Stimulated activated CD4-positive, alpha-beta T cell treated with anti-CD3 and anti-CD28 coated beads, Interleukin-15, amount 100 ng/mL, for 24 hours (primary cell): ENCODE measurements at regions not wholly inside any gene's neighbourhood (a gene's known extent, or its start where the extent isn't known, plus 50 kb on each side); places are given as distances from the start of the nearest gene placed in this dataset.

Source experiments
- DNase-seq: peaks from one replicate; pipeline ENCODE4 v3.0.0-alpha.2; 2020

GRCh38 chr4:11609751-11610150, 181.1 kb upstream of the HS3ST1 start:
- DNase-seq: no peak

DNA sequence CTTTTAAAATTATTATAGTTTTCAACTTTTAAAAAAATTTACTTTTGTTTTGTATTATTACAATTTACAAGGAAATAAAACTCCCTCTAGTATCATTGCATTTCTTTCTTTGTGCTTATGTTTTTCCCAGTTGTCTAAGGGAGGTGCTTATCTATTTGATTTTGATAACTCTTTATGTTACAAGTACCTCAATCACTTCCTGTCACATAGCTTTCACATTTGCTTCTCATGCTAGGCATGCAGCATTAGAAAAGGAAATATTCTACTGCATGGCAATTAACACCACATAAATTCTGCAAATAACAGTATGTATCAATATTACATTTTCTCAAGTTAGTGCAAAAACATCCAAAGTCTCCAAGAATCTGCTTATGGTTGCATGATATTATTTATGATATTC, 180.3 kb upstream of the HS3ST1 start:
- no peak for DNase-seq

GRCh38 chr4:11606078-11606477, 177.4 kb upstream of the HS3ST1 start:
- DNase-seq: no peak

- no peak for DNase-seq
Observed at GRCh38 chr4:11605597-11605996, 176.9 kb upstream of the HS3ST1 start.

- DNase-seq: no peak
Observed at GRCh38 chr4:11604821-11605220, 176.1 kb upstream of the HS3ST1 start.

DNA sequence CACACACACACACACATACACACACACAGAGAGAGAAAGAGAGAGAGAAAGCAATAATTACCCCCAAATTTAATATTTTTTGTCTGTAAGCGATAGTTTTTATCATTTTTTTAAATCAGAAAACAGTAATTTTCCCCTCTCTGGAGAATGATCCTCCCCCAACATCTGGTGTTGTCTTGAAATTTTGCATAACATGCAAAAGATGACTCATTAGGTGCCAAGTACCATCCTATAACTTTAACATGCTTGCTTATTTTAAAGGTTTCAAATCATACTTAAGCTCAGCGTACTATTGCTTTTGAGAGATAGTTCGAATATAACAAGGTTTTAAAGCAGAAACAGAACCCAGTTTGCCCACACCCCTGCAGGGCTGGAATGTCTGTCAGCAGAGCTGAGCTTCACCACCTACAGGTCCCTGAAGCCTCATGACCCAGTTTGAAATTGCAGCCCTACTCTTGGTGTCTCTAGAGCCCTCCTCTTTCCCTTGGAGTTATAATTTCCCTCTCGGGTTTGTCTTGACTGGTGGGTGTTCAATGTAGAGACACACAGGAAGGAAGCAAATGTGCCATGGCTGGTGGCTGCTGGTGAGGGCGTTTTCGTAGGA, 175.0 kb upstream of the HS3ST1 start:
- DNase-seq: no peak

DNA sequence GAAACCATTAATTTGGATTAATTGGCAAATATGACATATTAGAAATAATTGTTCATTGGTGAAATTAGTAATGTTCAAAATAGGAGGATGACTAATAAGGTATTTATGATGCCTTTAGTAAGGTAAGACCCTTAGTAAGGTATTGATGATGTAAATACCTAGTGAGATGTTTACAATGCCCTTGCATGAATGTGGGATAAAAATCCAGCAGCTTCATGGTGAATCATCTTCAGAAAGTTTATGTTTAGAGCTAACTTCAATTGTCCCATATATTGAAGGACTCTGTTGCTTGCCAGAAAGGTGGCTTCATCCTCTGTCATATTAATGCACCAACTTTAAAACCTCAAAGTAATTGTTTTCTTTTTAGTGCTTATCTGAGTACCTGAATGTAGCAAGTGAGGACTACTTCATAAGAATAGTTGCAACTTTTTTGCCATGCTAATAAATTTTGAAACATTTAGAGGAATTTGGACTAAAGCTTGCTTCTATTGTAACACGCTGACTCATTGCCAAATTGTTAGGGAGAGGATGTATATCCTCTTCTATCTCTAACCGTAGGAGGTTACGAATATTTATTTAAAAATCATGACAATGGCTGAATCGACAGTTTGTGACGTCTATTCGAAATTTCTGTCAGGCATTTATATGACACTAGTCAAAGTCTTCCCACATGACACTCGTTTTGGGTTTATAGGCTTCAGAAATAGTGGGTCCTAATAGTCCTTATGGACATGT, 174.1 kb upstream of the HS3ST1 start:
- DNase-seq: no peak

- no peak for DNase-seq
Observed at GRCh38 chr4:11599064-11599463, 170.4 kb upstream of the HS3ST1 start.

DNA sequence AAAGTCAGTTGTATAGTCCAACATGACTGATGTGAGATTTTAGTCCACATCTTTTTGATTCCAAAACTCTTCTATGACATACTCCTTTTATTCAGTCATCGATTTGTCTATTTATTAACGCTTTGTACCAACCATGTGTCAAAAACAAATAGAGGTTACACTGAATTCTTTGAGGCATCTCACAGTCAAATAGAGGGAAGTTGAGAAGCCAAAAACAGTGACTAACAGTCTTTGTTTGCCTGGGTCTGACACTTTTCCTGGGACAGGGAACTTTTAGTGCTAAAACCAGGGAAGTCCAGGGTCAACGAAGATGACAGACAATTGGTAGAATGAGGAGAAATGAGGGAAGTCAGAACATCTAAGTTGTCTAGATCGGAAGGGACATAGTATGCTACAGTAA, 169.9 kb upstream of the HS3ST1 start:
- no peak for DNase-seq

DNA sequence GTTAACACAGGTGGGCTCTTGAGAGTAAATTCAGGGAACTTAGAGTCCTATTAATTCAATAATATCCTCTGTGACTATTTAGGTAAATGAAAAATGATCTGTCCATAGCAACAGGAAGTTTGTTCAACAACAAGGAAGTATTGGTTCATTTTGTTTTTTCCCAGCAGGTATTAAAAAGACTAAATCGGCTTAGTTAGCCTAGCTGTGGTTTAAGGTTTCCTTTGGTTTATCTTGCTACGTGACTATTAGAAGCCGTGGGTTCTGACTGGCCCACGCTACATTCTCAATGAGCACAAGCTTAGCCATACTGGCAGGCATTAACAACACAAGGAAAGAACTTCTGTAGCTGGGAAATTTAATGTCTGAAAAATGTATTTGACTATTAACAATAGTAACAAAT, 168.8 kb upstream of the HS3ST1 start:
- DNase-seq: no peak

DNA sequence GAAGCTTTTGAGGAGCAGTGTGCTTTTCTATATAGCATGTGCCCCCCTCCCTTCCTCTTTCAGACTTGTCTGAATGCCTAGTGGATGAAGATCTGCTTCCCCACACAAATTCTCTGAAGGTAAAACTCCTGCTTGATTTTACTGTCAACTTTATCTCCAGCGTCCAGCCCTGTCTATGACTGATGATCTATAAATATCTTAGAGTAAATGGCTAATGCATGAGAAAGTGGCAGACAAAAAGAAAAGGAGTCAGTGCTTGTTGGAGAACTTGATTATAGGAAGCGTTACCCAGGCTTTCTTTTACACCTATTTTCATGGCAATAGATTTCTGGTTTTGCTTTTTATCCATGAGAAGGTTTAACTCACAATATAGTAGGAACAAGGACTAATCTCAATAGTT, 168.3 kb upstream of the HS3ST1 start:
- DNase-seq: no peak

DNA sequence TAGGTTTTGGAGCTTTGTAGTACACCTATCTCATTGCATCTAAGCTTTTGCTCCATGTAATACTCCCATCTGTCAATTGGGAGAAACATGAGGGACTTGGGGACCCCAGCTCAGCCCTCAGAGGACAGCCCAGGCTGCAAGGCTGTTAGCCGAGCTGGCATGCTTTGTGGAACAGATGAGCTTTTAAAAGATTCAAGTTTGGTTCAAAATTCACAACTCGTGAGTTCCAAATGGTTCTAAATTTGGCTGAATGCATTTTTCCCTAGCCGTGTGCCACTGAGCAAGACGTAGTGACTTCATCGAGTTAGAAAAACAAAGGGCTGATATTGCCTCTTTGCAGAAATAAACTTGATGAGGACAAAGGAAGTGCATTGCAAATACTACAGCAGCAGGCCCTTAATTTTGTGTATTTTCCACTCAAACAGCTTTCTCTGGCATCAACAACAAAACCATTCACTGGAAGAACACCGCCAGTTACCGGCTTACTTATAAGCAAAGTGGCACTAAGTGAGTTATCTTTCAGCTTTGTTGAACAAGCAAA, 165.0 kb upstream of the HS3ST1 start:
- DNase-seq: no peak

GRCh38 chr4:11592276-11592675, 163.6 kb upstream of the HS3ST1 start:
- no peak for DNase-seq

- DNase-seq: no peak
Observed at GRCh38 chr4:11590132-11590531, 161.4 kb upstream of the HS3ST1 start.

- no peak for DNase-seq
Observed at GRCh38 chr4:11589676-11590075, 161.0 kb upstream of the HS3ST1 start.

DNA sequence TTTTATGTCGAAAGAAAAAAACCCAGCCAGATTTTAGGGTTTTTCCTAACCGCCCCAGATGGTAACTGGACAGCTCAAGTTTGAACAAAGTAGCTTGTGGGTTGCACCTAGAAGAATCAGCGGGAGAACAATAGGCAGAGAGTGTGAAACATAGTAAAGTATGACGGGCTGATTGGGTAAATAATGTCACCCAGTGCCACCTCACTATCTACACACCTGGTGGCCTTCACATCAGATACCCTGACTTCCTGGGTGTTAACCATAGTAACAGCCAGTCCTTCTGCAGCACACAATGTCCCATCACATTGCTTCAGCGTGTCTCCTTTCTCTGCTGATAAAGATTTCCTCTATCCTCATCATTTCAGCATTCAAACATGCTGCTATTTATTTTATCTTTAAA, 159.1 kb upstream of the HS3ST1 start:
- DNase-seq: no peak

GRCh38 chr4:11585506-11585905, 156.8 kb upstream of the HS3ST1 start:
- DNase-seq: no peak

GRCh38 chr4:11568511-11568910, 139.8 kb upstream of the HS3ST1 start:
- no peak for DNase-seq

GRCh38 chr4:11566444-11567022, 137.8 kb upstream of the HS3ST1 start:
- DNase-seq: no peak

DNA sequence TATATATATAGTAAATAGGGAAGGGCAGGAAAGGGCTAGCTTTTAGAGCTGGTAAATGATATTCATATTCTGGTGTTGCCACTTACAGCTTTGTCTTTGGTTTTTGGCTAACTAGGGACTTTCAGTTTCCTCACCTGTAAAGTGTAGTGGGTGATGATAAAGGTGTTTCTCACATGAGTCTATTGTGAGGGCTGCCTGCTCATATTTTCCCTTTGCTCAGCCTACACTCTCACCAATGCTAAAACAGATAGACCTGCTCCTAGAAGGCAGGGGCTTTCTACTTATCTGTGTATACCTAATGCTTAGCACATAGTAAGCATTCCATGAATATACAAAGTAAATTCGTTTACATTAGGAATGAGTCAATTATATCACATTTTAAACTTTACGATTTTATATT, 137.2 kb upstream of the HS3ST1 start:
- DNase-seq: peak; percentile 11

DNA sequence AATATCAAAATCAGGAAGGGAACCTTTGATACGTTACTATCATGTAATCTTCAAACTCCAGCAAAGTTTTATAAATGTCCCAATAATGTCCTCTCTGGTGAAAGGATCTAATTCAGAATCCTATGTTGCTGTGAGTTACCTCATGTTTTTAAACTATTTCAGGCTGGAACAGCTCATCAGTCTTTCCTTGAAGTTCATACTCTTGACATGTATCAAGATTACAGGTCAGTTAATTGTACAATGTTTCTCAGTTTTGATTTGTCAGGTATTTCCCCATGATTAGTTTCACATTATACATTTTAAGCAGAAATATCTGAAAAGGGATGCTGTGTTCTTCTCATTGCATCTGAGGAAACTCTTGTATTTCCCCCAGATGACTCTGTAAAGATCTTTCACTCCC, 136.5 kb upstream of the HS3ST1 start:
- no peak for DNase-seq

DNA sequence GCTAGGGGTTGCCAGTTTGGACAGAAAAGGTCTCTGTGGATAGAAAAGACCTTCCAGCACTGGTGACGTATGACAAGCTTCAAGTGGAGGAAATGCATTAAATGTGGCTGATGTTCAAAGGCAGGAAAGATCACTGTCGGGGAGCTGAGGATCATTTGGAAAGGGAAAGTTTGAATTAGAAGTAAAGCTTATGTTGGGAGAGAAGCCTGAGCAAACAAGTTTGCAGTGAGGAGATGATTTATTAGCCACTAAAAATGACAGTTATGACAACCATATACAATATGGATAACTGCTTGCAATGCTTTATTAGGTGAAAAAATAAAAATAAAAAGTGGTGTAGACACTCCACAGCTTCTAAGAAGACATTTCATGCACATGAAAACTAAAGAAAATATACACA, 135.3 kb upstream of the HS3ST1 start:
- no peak for DNase-seq

DNA sequence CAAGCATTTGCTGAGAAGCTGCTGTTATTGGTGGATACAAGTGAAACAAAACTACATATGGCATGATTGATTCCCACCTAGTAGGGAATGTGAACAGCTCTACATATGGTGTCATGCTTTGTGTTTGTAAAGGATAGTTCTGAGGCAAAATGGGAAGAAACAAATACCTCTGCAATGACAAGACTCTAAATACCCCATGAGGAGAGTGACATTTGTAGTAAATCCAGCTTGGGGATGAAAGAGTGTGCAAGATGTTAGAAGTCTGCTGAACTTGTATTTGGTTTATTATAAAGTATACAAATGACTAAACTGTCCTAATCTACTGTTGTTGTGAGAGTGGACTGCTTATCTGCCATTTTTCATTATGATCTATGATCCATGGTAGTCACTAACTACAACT, 120.8 kb upstream of the HS3ST1 start:
- DNase-seq: no peak

DNA sequence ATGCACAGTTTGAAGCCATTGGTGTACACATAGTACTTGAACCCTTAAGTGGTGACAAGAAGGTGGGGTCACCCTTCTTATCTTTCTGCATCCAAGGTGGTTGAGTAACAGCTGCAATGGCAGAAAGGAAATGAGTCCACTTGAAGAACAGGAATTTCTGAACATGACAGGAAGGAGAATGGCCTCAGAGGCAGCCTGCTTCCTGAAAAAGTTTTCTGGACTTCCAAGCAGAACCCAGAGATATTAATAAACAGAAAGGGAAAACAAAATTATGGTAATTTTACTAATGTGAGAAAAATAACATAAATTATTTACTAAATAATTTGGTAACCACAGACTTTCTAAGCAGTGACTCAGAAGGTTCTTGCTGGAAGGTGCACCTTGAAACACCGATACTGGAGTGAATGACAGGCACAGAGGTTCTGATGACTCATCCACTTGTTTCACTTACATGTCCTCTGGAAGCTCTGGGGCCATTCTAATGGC, 119.9 kb upstream of the HS3ST1 start:
- DNase-seq: peak; percentile 14
